CD14-positive monocyte (primary cell): ENCODE measurements at regions not wholly inside any gene's neighbourhood (a gene's known extent, or its start where the extent isn't known, plus 50 kb on each side); places are given as distances from the start of the nearest gene placed in this dataset.

Source experiments
- DNase-seq, 3 donors: peaks; one replicate each; pipeline ENCODE4 v3.0.0-alpha.2; 2011 to 2022
- H2AFZ ChIP-seq: 2 replicates; pipeline ENCODE4 v1.6.0; 2012; ENCODE audit warnings: mild to moderate bottlenecking, low read depth, low read length, inconsistent platforms; ENCODE audit not compliant: insufficient read depth, poor library complexity, severe bottlenecking
- H3K27ac ChIP-seq, 2 donors: 1 replicate in 1 of 2; 2 replicates in 1 of 2; pipeline ENCODE4 v1.5.1; 2012 to 2013; ENCODE audit warnings: low read length in 2 of 2, control low read depth in 1 of 2, inconsistent platforms in 1 of 2, low read depth in 1 of 2, mild to moderate bottlenecking in 1 of 2
- H3K27me3 ChIP-seq, 2 donors: one replicate each; pipeline versions ENCODE4 v1.6.0 to v1.6.1; 2011 to 2013; ENCODE audit warnings: low read length in 2 of 2; ENCODE audit not compliant: control insufficient read depth in 2 of 2, insufficient read depth in 2 of 2
- H3K36me3 ChIP-seq, 2 donors: replicated peaks in 1 of 2; 1 replicate in 1 of 2; 2 replicates in 1 of 2; pipeline versions ENCODE4 v1.5.1 to v1.6.1; 2012 to 2013; ENCODE audit warnings: low read length in 2 of 2, control low read depth in 1 of 2, inconsistent platforms in 1 of 2, mild to moderate bottlenecking in 1 of 2; ENCODE audit not compliant: insufficient read depth in 2 of 2, control insufficient read depth in 1 of 2
- H3K4me1 ChIP-seq, 2 donors: 1 replicate in 1 of 2; 2 replicates in 1 of 2; pipeline versions ENCODE4 v1.5.1 to v1.6.1; 2012 to 2013; ENCODE audit warnings: low read length in 2 of 2, control low read depth in 1 of 2, inconsistent platforms in 1 of 2, mild to moderate bottlenecking in 1 of 2, moderate library complexity in 1 of 2; ENCODE audit not compliant: insufficient read depth in 2 of 2, control insufficient read depth in 1 of 2
- H3K4me2 ChIP-seq: replicated peaks from 2 replicates; pipeline ENCODE3; 2012; ENCODE audit warnings: low read length, moderate library complexity, mild to moderate bottlenecking; ENCODE audit not compliant: poor library complexity, severe bottlenecking; ENCODE audit errors: extremely low read depth
- H3K4me3 ChIP-seq, 3 experiments: fragments of 200-600 bp in 1 of 3; sonication (generic) in 1 of 3; replicated peaks in 1 of 3; 1 replicate in 2 of 3; 2 replicates in 1 of 3; pipeline ENCODE4 v1.5.1; 2011 to 2013; ENCODE audit warnings: low read length in 3 of 3, mild to moderate bottlenecking in 3 of 3, control low read depth in 2 of 3, low read depth in 2 of 3, inconsistent platforms in 1 of 3, moderate library complexity in 1 of 3
- H3K79me2 ChIP-seq: 2 replicates; pipeline ENCODE4 v1.6.0; 2012; ENCODE audit warnings: mild to moderate bottlenecking, control low read depth, inconsistent platforms, low read length, moderate library complexity; ENCODE audit not compliant: insufficient read depth
- H3K9ac ChIP-seq: 2 replicates; pipeline ENCODE4 v1.6.0; 2017; ENCODE audit warnings: low read length, mild to moderate bottlenecking; ENCODE audit not compliant: insufficient read depth, poor library complexity, severe bottlenecking
- H3K9me3 ChIP-seq, 2 donors: replicated peaks in 1 of 2; 1 replicate in 1 of 2; 2 replicates in 1 of 2; pipeline versions ENCODE4 v1.5.1 to v1.6.1; 2012 to 2013; ENCODE audit warnings: low read length in 2 of 2, control low read depth in 1 of 2; ENCODE audit not compliant: control insufficient read depth in 1 of 2, insufficient read depth in 1 of 2
- H4K20me1 ChIP-seq: 2 replicates; pipeline ENCODE4 v1.6.0; 2012; ENCODE audit warnings: mild to moderate bottlenecking, low read length, control low read depth, moderate library complexity; ENCODE audit not compliant: insufficient read depth
- H3K27ac Mint-ChIP-seq, 7 donors: one replicate each; pipeline ENCODE4 v1.8.0; 2020; ENCODE audit warnings: mild to moderate bottlenecking in 7 of 7, mixed read lengths in 7 of 7, moderate library complexity in 6 of 7, inconsistent platforms in 2 of 7
- H3K27me3 Mint-ChIP-seq, 3 donors: one replicate each; pipeline ENCODE4 v1.8.0; 2021 to 2022; ENCODE audit warnings: low read depth in 3 of 3, mild to moderate bottlenecking in 3 of 3, mixed read lengths in 3 of 3, moderate library complexity in 3 of 3, inconsistent platforms in 1 of 3
- H3K36me3 Mint-ChIP-seq, 2 donors: one replicate each; pipeline ENCODE4 v1.8.0; 2020; ENCODE audit warnings: mixed read lengths in 2 of 2, inconsistent platforms in 1 of 2, mild to moderate bottlenecking in 1 of 2
- H3K4me1 Mint-ChIP-seq: one replicate; pipeline ENCODE4 v1.8.0; 2020; ENCODE audit warnings: mild to moderate bottlenecking, mixed read lengths
- H3K4me3 Mint-ChIP-seq, 2 donors: one replicate each; pipeline ENCODE4 v1.8.0; 2020; ENCODE audit warnings: mild to moderate bottlenecking in 2 of 2, mixed read lengths in 2 of 2, moderate library complexity in 1 of 2
- H3K9me3 Mint-ChIP-seq, 7 donors: one replicate each; pipeline ENCODE4 v1.8.0; 2020 to 2022; ENCODE audit warnings: mixed read lengths in 7 of 7, mild to moderate bottlenecking in 6 of 7, moderate library complexity in 6 of 7, inconsistent platforms in 2 of 7
- CTCF ChIP-seq: fragments of 200-600 bp; IDR thresholded peaks from one replicate; pipeline ENCODE4 v1.8.0; 2022; ENCODE audit warnings: antibody characterized with exemption, mild to moderate bottlenecking
- WGBS: methylation state at CpG from one replicate; pipeline ENCODE4 v1.1.5; 2013; ENCODE audit warnings: missing lambda C conversion rate; ENCODE audit not compliant: insufficient coverage; 5-methylcytosine and 5-hydroxymethylcytosine counted together
- intact Hi-C, 2 donors: fragments of 100-400 bp; cut with micrococcal nuclease; formaldehyde crosslinking; loops; one replicate each; pipeline versions ENCODE4 v1.15.0 to v1.15.1; 2023

DNA sequence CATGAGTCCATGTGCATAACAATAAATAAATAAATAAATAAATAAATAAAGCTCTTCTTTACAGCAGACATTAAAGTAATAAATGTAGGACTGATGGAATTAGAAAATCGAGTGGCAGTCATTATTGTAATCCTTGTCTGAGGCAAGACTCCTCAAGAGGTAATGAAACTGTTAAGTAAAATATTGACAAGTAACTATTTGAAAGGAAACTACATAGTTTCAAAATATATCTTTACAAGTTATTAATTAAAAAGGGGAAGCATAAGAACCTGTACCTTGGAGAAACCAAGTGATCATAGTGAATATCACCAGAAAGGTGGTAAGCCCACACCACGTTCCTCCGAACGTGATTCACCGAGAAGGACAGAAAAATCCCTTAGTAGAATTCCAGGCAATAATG is 285.6 kb upstream of the SORCS1 start:
- no peaks in the 10 kb centered on the region for H4K20me1 ChIP-seq
- no peaks in the 10 kb centered on the region for H3K79me2 ChIP-seq
- TF ChIP-seq CTCF: no peak
- no peaks in the 10 kb centered on the region for H3K36me3 ChIP-seq
- Mint-ChIP-seq H3K9me3 (peaks cover 0 to 3% (median 2%) of the 10 kb centered on the region in 7 donors), H3K27ac (no peak overlapping the region), H3K27me3 (no peaks in the 10 kb centered on the region), H3K36me3 (no peaks in the 10 kb centered on the region), H3K4me3 (no peak overlapping the region), H3K4me1 (peaks cover 3% of the 10 kb centered on the region)
- H3K4me1 ChIP-seq: no peaks in the 10 kb centered on the region
- H2AFZ ChIP-seq: no peak overlapping the region
- no peak overlapping the region for H3K4me2 ChIP-seq
- no peak for DNase-seq
- no peak overlapping the region for H3K27ac ChIP-seq
- H3K4me3 ChIP-seq: no peak overlapping the region
- no peak overlapping the region for H3K9ac ChIP-seq
- H3K27me3 ChIP-seq: no peaks in the 10 kb centered on the region
- WGBS: 82% methylated on average over 4 of the region's 5 CpGs
- intact Hi-C loops: no loop called here
- no peaks in the 10 kb centered on the region for H3K9me3 ChIP-seq

- DNase-seq: no peak
- intact Hi-C loops: no loop called here
Observed at GRCh38 chr10:107444443-107444842, 279.9 kb upstream of the SORCS1 start.

More at GRCh38 chr10:107444443-107444842, 279.9 kb upstream of the SORCS1 start:
- Histone ChIP-seq H3K4me3 (no peak overlapping the region), H3K9ac (no peak overlapping the region), H3K79me2 (no peaks in the 10 kb centered on the region), H3K27ac (no peak overlapping the region), H3K36me3 (no peaks in the 10 kb centered on the region), H4K20me1 (no peaks in the 10 kb centered on the region), H3K27me3 (no peaks in the 10 kb centered on the region), H3K4me1 (no peaks in the 10 kb centered on the region), H3K4me2 (no peak overlapping the region), H2AFZ (no peak overlapping the region), H3K9me3 (no peaks in the 10 kb centered on the region)
- WGBS: 56% methylated on average over 1 of the region's 3 CpGs
- Mint-ChIP-seq H3K27me3 (no peaks in the 10 kb centered on the region), H3K4me3 (no peak overlapping the region), H3K36me3 (no peaks in the 10 kb centered on the region), H3K4me1 (no peaks in the 10 kb centered on the region), H3K9me3 (peaks cover 0 to 6% (median 0%) of the 10 kb centered on the region in 7 donors), H3K27ac (no peak overlapping the region)
- no peak for TF ChIP-seq CTCF
